Panc1 (cell line): ENCODE measurements at regions not wholly inside any gene's neighbourhood (a gene's known extent, or its start where the extent isn't known, plus 50 kb on each side); places are given as distances from the start of the nearest gene placed in this dataset.

Experiments used
- ATAC-seq: fragments of 200-7000 bp; cut with Tn5 transposase; 2 replicates; pipeline ENCODE4 v1.9.1; 2020; ENCODE audit warnings: mild to moderate bottlenecking, moderate library complexity
- BruUV-seq: library from RNA; stranded (reverse); fragments of 400-500 nt; replicated peaks from 2 replicates; lab custom pipeline; 2021; lab: Mats Ljungman, UMichigan
- CTCF ChIA-PET: fragments of 300-600 bp; sonication (Branson Sonifier 250); formaldehyde crosslinking; loops from one replicate; lab custom pipeline; 2022; ENCODE audit warnings: antibody characterized with exemption; lab: Charles Lee
- POLR2A ChIA-PET: fragments of 300-600 bp; sonication (Branson Sonifier 250); formaldehyde crosslinking; loops from one replicate; lab custom pipeline; 2022; ENCODE audit warnings: antibody characterized with exemption; lab: Charles Lee
- DNase-seq: peaks from one replicate; pipeline ENCODE4 v3.0.0-alpha.2; 2010; ENCODE audit warnings: low read depth, low spot score
- H3K27ac ChIP-seq: 2 replicates; pipeline ENCODE4 v1.5.1; 2011; ENCODE audit warnings: mild to moderate bottlenecking, low read length, inconsistent platforms
- H3K27me3 ChIP-seq: fragments of 200-500 bp; sonication (Bioruptor generic); 2 replicates; pipeline ENCODE4 v1.6.0; 2014; ENCODE audit warnings: low read length, inconsistent platforms; ENCODE audit not compliant: control insufficient read depth, insufficient read depth
- H3K36me3 ChIP-seq: fragments of 200-500 bp; sonication (Bioruptor generic); 2 replicates; pipeline ENCODE4 v1.5.1; 2014; ENCODE audit warnings: inconsistent platforms, mild to moderate bottlenecking, low read length, moderate library complexity; ENCODE audit not compliant: control insufficient read depth, insufficient read depth
- H3K4me1 ChIP-seq: 2 replicates; pipeline ENCODE4 v1.5.1; 2011; ENCODE audit warnings: inconsistent platforms, mild to moderate bottlenecking, low read length, moderate library complexity; ENCODE audit not compliant: control insufficient read depth, insufficient read depth
- H3K4me3 ChIP-seq, 2 experiments: 2 replicates each; pipeline ENCODE4 v1.5.1; 2011 to 2012; ENCODE audit warnings: low read depth in 2 of 2, low read length in 2 of 2, mild to moderate bottlenecking in 2 of 2, inconsistent platforms in 1 of 2, moderate library complexity in 1 of 2
- H3K9me3 ChIP-seq: fragments of 200-500 bp; sonication (Bioruptor generic); 2 replicates; pipeline ENCODE4 v1.5.1; 2014; ENCODE audit warnings: low read depth, mild to moderate bottlenecking, inconsistent platforms, low read length, moderate library complexity; ENCODE audit not compliant: control insufficient read depth, insufficient read depth
- CTCF ChIP-seq: fragments of 450-650 bp; IDR thresholded peaks from 2 replicates; pipeline ENCODE4 v1.5.1; 2017; ENCODE audit warnings: mild to moderate bottlenecking
- POLR2AphosphoS5 ChIP-seq: IDR thresholded peaks from 2 replicates; pipeline ENCODE4 v1.6.1; 2012; ENCODE audit warnings: mild to moderate bottlenecking, low read depth, low read length, moderate library complexity
- REST ChIP-seq, 2 experiments: IDR thresholded peaks; 2 replicates each; pipeline ENCODE4 v1.6.1; 2011 to 2012; ENCODE audit warnings: low read depth in 2 of 2, control low read depth in 1 of 2, low read length in 1 of 2, mild to moderate bottlenecking in 1 of 2, moderate library complexity in 1 of 2; ENCODE audit not compliant: insufficient read depth in 1 of 2
- SIN3A ChIP-seq: IDR thresholded peaks from 2 replicates; pipeline ENCODE4 v1.6.1; 2012; ENCODE audit warnings: low read depth, mild to moderate bottlenecking, low read length, moderate library complexity, borderline replicate concordance; ENCODE audit not compliant: insufficient read depth
- TCF7L2 ChIP-seq: IDR thresholded peaks from 2 replicates; pipeline ENCODE4 v1.6.1; 2011; ENCODE audit warnings: mild to moderate bottlenecking, low read depth, low read length, inconsistent platforms
- in situ Hi-C: cut with HindIII; loops from 2 replicates; pipeline ENCODE4 v1.10.0; 2016; ENCODE audit warnings: low sequenced_read_pairs, low pct_unique_long_range_greater_than_20kb
- intact Hi-C: fragments of 100-400 bp; cut with micrococcal nuclease; formaldehyde crosslinking; loops from one replicate; pipeline ENCODE4 v1.10.0; 2022; ENCODE audit not compliant: unreplicated experiment

GRCh38 chr7:112888781-112889180 lies 98.6 kb upstream of the TMEM168 start:
- no TSS peak for BruUV-seq
- in situ Hi-C loops, result no loop called here

GRCh38 chr7:112887976-112888375 lies 97.8 kb upstream of the TMEM168 start:
- H3K27ac ChIP-seq, result no peak overlapping the region
- BruUV-seq, result no TSS peak
- H3K4me3 ChIP-seq, result no peak overlapping the region
- intact Hi-C loops (no loop called here), in situ Hi-C loops (no loop called here)
- CTCF ChIA-PET, result no interaction called here
- POLR2A ChIA-PET, result no interaction called here
- no peak for ATAC-seq
- DNase-seq, result no peak
- TF ChIP-seq SIN3A (no peak), REST (IDR thresholded peaks at IDR 0.05; ENCODE audit: insufficient read depth in 1 of 2, low read depth in 2 of 2, low read length in 1 of 2) (no peak), POLR2AphosphoS5 (no peak), CTCF (no peak), TCF7L2 (no peak)
- no peaks in the 10 kb centered on the region for H3K9me3 ChIP-seq
- no peaks in the 10 kb centered on the region for H3K36me3 ChIP-seq
- no peaks in the 10 kb centered on the region for H3K27me3 ChIP-seq
- H3K4me1 ChIP-seq, result no peaks in the 10 kb centered on the region

More at GRCh38 chr7:112888781-112889180, 98.6 kb upstream of the TMEM168 start:
- no peaks in the 10 kb centered on the region for H3K4me1 ChIP-seq
- intact Hi-C loops, result no loop called here
- no peak overlapping the region for H3K27ac ChIP-seq
- POLR2A ChIA-PET, result no interaction called here
- H3K36me3 ChIP-seq, result no peaks in the 10 kb centered on the region
- H3K27me3 ChIP-seq, result no peaks in the 10 kb centered on the region
- CTCF ChIA-PET, result no interaction called here
- H3K9me3 ChIP-seq, result no peaks in the 10 kb centered on the region
- ATAC-seq (no peak), DNase-seq (no peak)
- no peak overlapping the region for H3K4me3 ChIP-seq
- TF ChIP-seq REST (IDR thresholded peaks at IDR 0.05; ENCODE audit: insufficient read depth in 1 of 2, low read depth in 2 of 2, low read length in 1 of 2) (no peak), TCF7L2 (no peak), POLR2AphosphoS5 (no peak), SIN3A (no peak), CTCF (no peak)
